HG02852 (cell line): ENCODE measurements at regions not wholly inside any gene's neighbourhood (a gene's known extent, or its start where the extent isn't known, plus 50 kb on each side); places are given as distances from the start of the nearest gene placed in this dataset.

Experiments used
- ATAC-seq: cut with Tn5 transposase; IDR thresholded peaks from one replicate; pipeline ENCODE4 v1.9.1; 2021; ENCODE audit warnings: mild to moderate bottlenecking, moderate library complexity; ENCODE audit not compliant: unreplicated experiment

- ATAC-seq: no peak
Measured at GRCh38 chr5:117266280-117266679, 691.7 kb upstream of the SEMA6A start.

DNA sequence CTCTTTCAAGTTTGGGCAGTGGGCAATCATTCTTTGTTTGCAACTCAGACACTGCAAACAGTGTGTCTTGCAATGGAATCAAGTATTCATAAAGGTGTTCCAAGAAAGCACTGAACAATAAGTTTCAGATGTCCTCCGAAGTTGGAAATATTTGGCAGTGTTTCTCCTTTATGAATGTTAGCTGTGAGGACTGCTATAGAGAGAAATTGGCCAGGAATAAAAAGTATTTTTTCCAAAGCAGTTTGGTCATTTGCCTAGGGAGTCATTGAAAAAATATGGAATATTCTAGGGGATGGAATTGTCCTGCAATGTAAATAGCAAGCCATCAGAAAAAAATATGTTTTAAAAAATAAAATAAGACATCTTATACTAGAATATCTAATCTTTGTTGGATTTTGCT is 688.6 kb upstream of the SEMA6A start:
- no peak for ATAC-seq

GRCh38 chr5:117262572-117263131 is 688.0 kb upstream of the SEMA6A start:
- ATAC-seq: no peak

GRCh38 chr5:117261948-117262571 is 687.4 kb upstream of the SEMA6A start:
- ATAC-seq: no peak

DNA sequence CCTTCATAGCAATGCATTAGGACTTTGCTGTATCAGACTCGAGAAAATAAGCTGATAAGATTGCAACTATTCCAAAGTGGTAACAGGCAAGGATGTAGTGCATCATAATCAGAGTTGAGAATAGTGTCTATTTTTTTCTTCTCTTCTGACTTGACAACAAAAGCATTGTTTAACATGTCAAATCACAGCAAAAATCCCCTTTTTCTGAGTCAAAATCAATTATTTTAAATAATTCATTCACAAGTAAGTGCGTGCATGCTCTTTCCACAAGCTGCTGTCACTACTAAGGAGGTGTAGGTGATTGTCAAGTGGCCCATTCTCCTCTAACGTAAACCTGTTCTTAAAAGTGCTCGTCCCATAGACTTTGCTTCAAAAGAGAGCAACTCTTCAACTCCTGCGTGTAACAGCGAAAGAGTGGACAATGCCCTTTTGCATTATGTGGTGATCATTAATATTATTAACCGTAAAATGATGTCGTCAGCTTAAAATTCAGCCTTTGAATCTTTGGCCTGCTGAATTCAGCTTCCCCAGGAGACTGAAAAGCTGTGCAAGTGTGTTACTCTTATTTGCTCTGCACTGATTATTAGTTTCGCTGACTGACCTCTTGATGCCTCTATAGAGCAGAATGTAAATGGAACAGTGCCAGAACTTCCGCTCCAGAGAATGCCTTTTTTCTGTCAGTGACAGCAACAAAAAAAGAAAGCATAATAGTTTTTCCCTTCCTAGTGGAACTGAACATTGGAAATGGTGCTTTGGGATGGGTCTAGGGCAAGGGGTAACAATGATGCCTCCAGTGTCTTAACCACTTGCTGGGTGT is 680.8 kb upstream of the SEMA6A start:
- ATAC-seq: no peak

DNA sequence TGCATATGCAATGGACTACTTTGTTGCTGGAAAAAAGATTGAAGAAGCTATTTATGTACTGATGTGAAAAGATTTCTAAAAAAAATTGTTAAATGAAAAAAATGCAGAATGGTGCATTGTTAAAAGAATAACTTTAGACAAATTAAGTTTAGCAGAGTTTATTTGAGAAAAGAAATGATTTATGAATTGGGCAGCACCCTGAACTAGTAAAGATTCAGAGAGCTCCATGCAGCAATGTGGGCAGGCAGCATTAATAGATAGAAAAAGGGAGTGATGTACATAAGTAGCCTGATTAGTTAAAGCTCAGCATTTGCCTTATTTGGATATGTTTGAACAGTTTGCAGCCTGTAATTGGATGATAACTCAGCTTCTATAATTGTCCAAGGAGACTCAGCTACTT is 677.9 kb upstream of the SEMA6A start:
- no peak for ATAC-seq

DNA sequence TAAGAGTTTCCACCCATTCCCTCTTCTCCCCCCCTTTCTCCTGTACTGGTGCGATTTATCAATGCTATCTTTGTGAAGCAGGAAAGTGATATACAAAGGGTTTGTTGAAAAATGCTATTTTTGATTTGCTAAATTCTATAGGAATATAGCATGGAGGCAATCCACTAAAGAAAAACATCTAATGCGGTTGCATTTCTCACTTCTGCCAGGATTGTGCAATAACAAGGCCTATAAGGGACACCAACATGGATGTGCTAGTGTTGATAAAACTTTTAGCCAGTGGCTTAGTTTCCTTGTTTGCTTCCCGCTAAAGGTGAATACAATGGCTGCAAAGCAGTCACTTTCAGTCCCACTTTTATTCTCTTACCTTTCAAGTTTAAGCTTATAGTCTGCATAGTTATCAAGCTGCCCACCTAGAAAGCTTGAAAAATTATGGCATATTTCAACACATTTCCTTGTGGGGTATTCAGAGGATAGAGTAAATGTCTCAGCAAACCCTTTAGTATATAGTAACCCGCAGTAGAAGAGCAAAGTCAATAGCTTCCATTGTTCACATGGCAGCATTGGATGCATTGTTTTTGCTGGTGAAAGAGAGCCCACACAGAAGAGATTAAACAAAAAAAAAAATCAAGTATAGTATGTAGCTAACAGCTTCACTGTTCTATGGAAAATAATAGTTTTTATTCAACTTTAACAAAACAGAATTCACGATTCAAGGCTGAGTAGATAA is 674.6 kb upstream of the SEMA6A start:
- no peak for ATAC-seq

DNA sequence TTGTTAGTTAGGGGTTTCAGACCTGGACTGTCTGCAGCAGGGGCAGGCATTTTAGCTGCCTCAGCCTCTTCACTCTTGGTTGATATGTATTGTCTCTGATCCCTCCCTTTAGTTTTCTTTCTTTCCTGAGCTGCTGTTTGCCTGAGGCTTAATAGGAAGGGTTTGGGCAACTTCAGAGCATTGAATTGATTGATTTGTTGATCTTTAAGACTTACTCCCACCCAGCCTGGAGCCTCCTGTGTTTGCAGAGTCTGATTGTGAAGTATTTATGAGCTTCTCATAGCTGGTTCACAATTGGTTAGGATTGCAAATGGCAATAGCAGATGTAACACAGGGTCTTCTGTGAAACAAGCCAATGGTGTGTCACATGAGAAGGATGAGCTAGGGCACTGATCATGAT is 671.8 kb upstream of the SEMA6A start:
- no peak for ATAC-seq

- no peak for ATAC-seq
Measured at GRCh38 chr5:117245130-117245529, 670.5 kb upstream of the SEMA6A start.

- no peak for ATAC-seq
Measured at GRCh38 chr5:117242028-117242427, 667.4 kb upstream of the SEMA6A start.

DNA sequence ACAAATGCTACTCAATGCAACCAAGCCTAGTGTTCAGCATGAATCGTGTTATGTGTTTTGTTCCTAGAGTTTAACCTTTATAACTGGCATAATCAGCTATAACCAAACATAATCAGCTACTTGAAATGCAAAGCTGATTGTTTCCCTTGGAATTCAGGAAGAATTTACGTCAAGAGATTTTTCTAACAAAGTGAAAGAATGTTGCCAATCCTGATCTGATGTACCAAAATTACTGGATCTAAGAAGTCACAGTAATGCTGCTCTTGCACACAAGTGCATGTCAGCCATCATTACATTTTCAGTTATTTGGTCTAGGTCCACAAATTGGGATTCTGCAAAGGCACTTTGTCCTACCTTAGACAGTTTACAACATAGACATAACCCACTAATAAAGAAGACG is 662.3 kb upstream of the SEMA6A start:
- ATAC-seq: no peak

- no peak for ATAC-seq
Measured at GRCh38 chr5:117235786-117236185, 661.2 kb upstream of the SEMA6A start.

DNA sequence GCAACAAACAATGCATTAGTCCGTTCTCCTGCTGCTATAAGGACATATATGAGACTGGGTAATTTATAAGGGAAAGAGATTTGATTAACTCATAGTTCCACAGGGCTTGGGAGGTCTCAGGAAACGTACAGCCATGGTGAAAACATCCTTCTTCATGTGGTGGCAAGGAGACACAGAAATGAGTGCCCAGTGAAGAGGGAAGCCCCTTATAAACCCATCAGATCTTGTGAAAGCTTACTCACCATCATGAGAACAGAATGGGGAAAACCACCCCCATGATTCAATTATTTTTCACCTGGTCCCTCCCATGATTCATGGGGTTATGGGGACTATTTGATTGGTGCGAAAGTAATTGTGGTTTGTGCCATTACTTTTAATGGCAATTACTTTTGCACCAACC is 655.8 kb upstream of the SEMA6A start:
- ATAC-seq: no peak

DNA sequence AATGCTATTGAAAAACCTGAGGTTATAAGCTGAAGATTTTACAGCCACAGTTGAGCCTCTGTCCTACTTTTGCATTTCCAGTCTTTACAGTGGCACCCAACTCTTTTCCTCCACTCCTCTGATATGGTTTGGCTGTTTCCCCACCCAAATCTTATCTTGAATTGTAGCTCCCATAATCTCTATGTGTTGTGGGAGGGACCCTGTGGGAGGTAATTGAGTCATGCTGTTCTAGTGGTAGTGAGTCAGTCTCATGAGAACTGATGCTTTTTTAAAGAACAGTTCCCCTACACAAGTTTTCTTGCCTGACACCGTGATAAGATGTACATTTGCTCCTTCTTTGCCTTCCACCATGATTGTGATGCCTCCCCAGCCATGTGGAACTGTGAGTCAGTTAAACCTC is 646.1 kb upstream of the SEMA6A start:
- ATAC-seq: no peak

DNA sequence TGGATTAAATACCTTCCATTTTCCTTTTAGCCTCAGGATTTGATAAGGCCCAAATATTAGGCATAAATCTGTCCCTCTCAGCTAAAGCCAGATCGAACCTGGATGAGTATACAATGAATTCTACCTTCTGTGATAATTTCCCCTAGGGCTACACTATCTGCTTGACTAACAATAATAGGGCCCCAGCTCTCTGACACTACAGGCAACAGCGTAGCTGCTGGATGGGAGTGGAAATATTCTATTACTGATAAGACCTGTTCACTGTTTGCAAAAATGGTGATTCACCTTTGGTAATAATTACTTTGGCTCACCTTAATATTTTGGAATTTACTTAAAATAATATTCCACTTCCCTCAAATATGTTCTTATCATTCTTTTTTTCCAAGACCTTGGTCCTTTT is 644.2 kb upstream of the SEMA6A start:
- ATAC-seq: no peak

DNA sequence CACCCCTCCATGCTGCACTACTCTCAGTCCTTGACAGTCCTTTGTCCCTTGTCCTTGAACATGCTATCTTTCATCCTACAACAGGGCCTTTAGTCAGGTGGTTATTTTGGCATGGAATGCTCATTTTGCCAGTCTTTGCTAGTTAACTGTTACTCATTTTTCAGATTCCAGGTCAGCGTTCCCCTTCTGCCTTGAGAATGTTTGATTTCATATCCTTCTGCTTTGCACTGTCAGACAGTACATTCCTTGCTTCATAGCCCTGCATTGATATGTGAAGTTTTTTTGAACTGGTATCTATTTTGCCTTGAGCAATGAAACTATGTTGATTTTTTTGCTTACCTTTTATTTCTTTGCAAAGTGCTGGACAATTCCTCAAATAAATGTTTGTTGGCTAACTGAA is 638.2 kb upstream of the SEMA6A start:
- no peak for ATAC-seq

GRCh38 chr5:117210796-117211195 is 636.2 kb upstream of the SEMA6A start:
- ATAC-seq: no peak

DNA sequence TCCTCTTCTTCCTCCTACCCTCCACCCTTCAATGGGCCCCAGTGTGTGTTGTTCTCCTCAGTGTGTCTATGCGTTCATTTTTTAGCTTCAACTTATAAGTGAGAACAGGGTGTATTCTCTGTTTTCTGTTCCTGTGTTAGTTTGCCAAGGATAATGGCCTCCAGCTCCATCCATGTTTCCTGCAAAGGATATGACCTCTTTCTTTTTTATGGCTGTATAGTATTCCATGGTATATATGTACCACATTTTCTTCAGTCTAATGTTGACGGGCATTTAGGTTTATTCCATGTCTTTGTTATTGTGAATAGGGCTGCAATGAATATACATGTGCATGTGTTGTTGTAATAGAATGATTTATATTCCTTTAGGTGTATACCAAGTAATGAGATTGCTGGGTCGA is 634.9 kb upstream of the SEMA6A start:
- no peak for ATAC-seq

- ATAC-seq: no peak
Measured at GRCh38 chr5:117207088-117207668, 632.6 kb upstream of the SEMA6A start.

DNA sequence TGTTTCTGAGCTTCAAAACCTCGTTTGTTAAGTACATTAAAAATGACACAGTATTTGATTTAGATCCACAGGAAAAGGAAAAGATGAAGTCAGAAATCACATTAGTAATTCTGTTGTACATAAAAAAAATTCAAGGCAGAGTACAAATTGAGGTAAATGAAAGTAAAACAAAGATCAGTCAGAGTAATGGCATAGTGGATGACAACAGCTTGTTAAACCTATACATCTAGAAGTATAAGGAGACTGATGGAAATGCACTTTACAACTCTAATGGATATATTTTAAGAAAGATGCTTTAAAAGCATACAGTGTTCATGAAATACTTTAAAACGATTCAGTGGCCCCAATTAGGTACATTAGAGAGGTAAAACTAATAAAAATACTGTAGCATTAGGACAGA is 631.3 kb upstream of the SEMA6A start:
- ATAC-seq: no peak
